ENCODE measurements at regions not wholly inside any gene's neighbourhood (a gene's known extent, or its start where the extent isn't known, plus 50 kb on each side); places are given as distances from the start of the nearest gene placed in this dataset.

GRCh38 chr6:1070085-1070521 is 241.8 kb upstream of the FOXQ1 start:
- FAIRE-seq (no peak), DNase-seq (ENCODE audit: extremely low spot score, insufficient read length, low read depth) (no peak)

GRCh38 chr6:1068905-1069304 is 243.0 kb upstream of the FOXQ1 start:
- DNase-seq (ENCODE audit: extremely low spot score, insufficient read length, low read depth) = no peak
- no peak for FAIRE-seq

- FAIRE-seq = no peak
- no peak for DNase-seq (ENCODE audit: extremely low spot score, insufficient read length, low read depth)
These were observed 243.8 kb upstream of the FOXQ1 start for GRCh38 chr6:1068068-1068467.

GRCh38 chr6:1067346-1067745 is 244.6 kb upstream of the FOXQ1 start:
- DNase-seq (ENCODE audit: extremely low spot score, insufficient read length, low read depth) = no peak
- FAIRE-seq = no peak

GRCh38 chr6:1066449-1067090 is 245.3 kb upstream of the FOXQ1 start:
- no peak for DNase-seq (ENCODE audit: extremely low spot score, insufficient read length, low read depth)
- no peak for FAIRE-seq

- no peak for DNase-seq (ENCODE audit: extremely low spot score, insufficient read length, low read depth)
- FAIRE-seq = no peak
These were observed 245.9 kb upstream of the FOXQ1 start for GRCh38 chr6:1065986-1066385.

GRCh38 chr6:1063671-1064355 is 248.1 kb upstream of the FOXQ1 start:
- DNase-seq (ENCODE audit: extremely low spot score, insufficient read length, low read depth) (no peak), FAIRE-seq (no peak)

GRCh38 chr6:1062786-1063545 is 248.9 kb upstream of the FOXQ1 start:
- DNase-seq (ENCODE audit: extremely low spot score, insufficient read length, low read depth) = no peak
- no peak for FAIRE-seq

- no peak for FAIRE-seq
These were observed 252.3 kb upstream of the FOXQ1 start for GRCh38 chr6:1059596-1059995.

GRCh38 chr6:1057490-1058135 is 254.3 kb upstream of the FOXQ1 start:
- DNase-seq (ENCODE audit: extremely low spot score, insufficient read length, low read depth) (no peak), FAIRE-seq (no peak)

More at GRCh38 chr6:1059596-1059995, 252.3 kb upstream of the FOXQ1 start:
- DNase-seq (ENCODE audit: extremely low spot score, insufficient read length, low read depth) = no peak

- FAIRE-seq (no peak), DNase-seq (ENCODE audit: extremely low spot score, insufficient read length, low read depth) (no peak)
These were observed 256.6 kb upstream of the FOXQ1 start for GRCh38 chr6:1055015-1055921.

GRCh38 chr6:1054653-1055014 is 257.3 kb upstream of the FOXQ1 start:
- FAIRE-seq (no peak), DNase-seq (ENCODE audit: extremely low spot score, insufficient read length, low read depth) (no peak)

GRCh38 chr6:1053586-1053985 is 258.3 kb upstream of the FOXQ1 start:
- FAIRE-seq (peak; percentile 31), DNase-seq (ENCODE audit: extremely low spot score, insufficient read length, low read depth) (no peak)

GRCh38 chr6:1052262-1052661 is 259.6 kb upstream of the FOXQ1 start:
- DNase-seq (ENCODE audit: extremely low spot score, insufficient read length, low read depth) = no peak
- no peak for FAIRE-seq

- no peak for DNase-seq (ENCODE audit: extremely low spot score, insufficient read length, low read depth)
These were observed 262.0 kb upstream of the FOXQ1 start for GRCh38 chr6:1049900-1050299.

GRCh38 chr6:1049170-1049569 is 262.7 kb upstream of the FOXQ1 start:
- FAIRE-seq = no peak
- no peak for DNase-seq (ENCODE audit: extremely low spot score, insufficient read length, low read depth)

More at GRCh38 chr6:1049900-1050299, 262.0 kb upstream of the FOXQ1 start:
- FAIRE-seq = no peak

GRCh38 chr6:1047981-1048541 is 263.8 kb upstream of the FOXQ1 start:
- FAIRE-seq (no peak), DNase-seq (ENCODE audit: extremely low spot score, insufficient read length, low read depth) (no peak)

- DNase-seq (ENCODE audit: extremely low spot score, insufficient read length, low read depth) (no peak), FAIRE-seq (no peak)
These were observed 266.7 kb upstream of the FOXQ1 start for GRCh38 chr6:1045239-1045638.

All from GM18507 (cell line).